GM08714 (cell line): ENCODE measurements at regions not wholly inside any gene's neighbourhood (a gene's known extent, or its start where the extent isn't known, plus 50 kb on each side); places are given as distances from the start of the nearest gene placed in this dataset.

Experiments used
- H3K4me3 ChIP-seq: fragments of 200-500 bp; sonication (Bioruptor generic); 2 replicates; pipeline ENCODE4 v1.5.1; 2014; ENCODE audit warnings: mild to moderate bottlenecking, low read length, inconsistent platforms
- ZNF274 ChIP-seq: IDR thresholded peaks from 2 replicates; pipeline ENCODE4 v1.6.1; 2012; ENCODE audit warnings: mild to moderate bottlenecking, low read depth, low read length

- no peak for TF ChIP-seq ZNF274
- no peak overlapping the region for H3K4me3 ChIP-seq
Measured at GRCh38 chr22:22341736-22342135, 97.2 kb downstream of the VPREB1 start.

DNA sequence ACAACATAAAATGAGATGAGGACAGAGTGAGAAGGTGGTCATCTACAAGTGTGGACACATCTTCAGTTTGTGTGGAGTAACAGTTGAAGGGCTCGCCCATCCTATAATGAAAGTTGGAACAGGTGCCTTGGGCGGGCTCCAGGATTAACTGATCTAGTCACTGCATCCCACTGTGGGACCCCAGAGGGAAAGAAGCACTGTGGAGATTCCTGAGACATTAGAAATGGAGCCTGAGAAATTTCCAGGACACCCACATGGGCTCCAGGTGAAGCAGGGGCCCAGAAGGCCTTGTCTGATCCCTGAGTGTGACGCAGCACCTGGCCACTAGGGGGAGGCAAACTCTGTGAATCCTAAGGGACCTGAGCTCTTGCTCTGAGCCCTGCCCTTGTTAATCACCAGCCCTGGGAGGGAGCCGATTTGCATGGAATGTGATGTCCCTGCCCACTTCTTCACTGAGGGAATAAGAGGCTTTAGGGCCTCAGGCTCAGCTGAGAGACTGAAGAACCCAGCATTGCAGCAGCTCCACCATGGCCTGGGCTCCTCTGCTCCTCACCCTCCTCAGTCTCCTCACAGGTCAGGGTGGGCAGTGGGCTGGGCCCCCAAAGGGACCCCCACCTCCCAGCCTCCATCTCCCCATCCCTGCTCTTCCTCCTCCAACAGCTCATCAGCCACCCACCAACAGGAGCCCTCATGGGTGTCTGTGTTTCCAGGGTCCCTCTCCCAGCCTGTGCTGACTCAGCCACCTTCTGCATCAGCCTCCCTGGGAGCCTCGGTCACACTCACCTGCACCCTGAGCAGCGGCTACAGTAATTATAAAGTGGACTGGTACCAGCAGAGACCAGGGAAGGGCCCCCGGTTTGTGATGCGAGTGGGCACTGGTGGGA is 98.4 kb downstream of the VPREB1 start:
- H3K4me3 ChIP-seq = no peak overlapping the region
- no peak for TF ChIP-seq ZNF274

- TF ChIP-seq ZNF274 = no peak
Measured at GRCh38 chr22:22343581-22344296, 99.2 kb downstream of the VPREB1 start.

DNA sequence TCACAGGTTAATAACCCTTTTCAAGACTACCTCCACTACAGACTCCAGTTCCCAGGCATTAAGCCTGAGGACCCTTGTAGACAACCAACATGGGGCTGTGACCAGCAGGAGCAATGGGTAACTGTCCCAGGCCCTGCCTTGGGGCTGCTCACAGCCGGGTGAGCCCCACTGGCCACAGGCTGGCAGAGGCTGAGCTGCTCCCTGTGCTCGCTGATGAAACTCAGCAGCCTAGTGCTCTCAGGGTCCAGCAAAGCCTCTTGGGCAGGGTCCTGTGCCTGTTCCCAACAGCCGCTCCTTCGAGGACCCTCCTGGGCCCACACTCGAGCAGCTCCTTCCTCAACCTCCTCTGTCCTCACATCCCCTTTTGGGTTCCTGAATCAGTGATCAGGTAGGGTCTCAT is 99.8 kb downstream of the VPREB1 start:
- TF ChIP-seq ZNF274 = no peak
- no peak overlapping the region for H3K4me3 ChIP-seq

More at GRCh38 chr22:22343581-22344296, 99.2 kb downstream of the VPREB1 start:
- H3K4me3 ChIP-seq = no peak overlapping the region

GRCh38 chr22:22345781-22346180 is 101.2 kb downstream of the VPREB1 start:
- H3K4me3 ChIP-seq = no peak overlapping the region
- TF ChIP-seq ZNF274 = no peak

DNA sequence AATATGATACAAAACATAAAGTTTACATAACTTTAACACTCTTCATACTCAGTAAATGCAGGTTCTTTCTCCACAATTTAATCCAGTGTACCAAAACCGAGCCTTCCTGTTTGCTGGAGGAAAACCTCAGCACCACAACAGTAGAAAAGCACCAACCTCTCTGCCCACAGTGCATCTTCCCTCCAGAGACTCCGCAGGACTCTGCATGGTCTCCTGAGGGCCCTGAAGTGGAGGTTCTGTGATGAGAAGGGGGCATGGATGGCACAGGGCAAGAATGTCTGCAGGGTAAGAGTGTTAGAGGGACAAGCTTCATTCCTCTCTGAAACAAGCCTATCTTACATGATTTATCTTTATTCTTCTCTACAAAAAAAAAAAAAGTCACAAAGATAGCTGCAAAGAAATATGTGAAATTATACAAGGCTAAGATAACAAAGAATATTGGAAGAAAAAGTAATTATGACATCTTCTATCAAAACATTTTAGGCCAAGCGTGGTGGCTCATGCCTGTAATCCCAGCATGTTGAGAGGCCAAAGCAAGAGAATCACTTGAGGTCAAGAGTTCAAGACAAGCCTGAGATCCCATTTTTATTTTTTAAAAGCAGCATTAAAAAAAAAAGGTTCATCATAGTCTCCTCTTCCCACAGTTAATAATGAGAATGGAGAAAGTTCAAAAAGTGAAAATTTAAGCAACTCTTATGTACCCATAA is 102.0 kb downstream of the VPREB1 start:
- TF ChIP-seq ZNF274 = no peak

DNA sequence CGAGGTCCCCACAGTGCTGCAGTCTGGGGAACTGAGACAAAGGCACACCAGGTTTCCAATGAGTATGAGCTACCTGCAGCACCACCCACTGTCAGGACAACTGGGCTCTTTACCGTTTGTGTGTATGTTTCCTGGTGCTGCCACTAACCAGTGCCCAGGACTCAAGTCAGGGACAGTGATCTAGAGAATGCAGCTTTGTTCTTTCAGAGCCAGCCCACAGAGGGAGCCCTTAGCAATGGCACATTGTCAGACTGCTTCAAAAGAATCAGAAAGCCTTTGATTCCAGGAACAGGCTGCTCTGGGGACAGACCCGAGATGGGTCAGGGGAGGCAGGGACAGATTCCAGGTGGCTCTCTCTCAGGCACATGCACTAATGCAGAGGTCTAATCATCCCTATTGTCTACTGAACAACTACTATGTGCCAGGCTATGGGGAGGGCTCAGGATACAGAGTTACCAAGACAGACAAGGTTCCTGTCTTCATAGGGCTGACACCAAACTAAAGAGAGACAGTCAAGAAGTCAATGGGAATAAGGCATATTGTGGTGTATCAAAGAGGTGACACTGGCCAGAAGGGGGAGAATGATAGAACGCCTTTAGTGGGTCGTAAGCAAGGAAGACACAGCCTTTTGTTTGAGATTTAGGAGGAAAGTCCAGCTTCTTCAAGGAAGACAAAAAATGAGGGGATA is 103.7 kb downstream of the VPREB1 start:
- TF ChIP-seq ZNF274 = no peak
- H3K4me3 ChIP-seq = no peak overlapping the region

More for the DNA sequence above, 102.0 kb downstream of the VPREB1 start:
- no peak overlapping the region for H3K4me3 ChIP-seq

- no peak overlapping the region for H3K4me3 ChIP-seq
- no peak for TF ChIP-seq ZNF274
Measured at GRCh38 chr22:22348815-22349454, 104.3 kb downstream of the VPREB1 start.

DNA sequence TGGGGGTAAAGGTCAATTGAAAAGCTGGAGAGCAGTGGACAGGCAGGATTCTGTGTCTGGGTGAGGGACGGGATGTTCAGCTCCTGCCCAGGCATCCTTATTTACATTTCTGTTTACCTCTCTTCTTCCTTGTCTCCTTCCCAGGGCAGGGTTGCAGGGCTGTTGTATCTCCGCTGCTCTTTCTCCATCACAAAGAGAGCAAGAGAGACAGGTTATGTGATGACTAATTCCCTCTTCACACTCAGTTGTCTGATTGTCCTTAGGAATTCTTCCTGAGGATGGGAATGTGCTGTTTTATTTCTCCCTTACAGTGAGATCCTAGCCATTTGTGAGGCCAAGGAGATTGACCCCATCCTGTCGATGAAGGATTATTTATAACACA is 104.9 kb downstream of the VPREB1 start:
- H3K4me3 ChIP-seq = no peak overlapping the region
- TF ChIP-seq ZNF274 = no peak

DNA sequence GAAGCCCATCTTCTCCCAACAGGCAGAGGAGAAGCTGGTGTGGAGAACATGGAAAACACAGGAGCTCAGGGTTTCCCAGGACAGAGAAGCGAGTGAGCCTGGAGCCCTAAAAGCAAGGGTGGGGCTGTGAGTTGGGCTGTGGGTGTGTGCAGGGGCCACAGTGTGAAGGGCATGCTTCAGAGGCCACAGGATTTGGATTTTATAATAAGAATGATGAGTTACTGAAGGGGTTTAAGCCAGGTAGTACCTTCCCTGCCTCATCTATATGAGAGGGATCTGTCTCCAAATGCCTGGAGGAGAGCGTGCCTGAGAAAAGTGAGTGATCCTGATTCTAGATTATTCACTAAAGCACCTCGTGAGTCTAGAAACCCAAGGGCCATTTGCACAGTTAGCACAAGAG is 106.8 kb downstream of the VPREB1 start:
- no peak overlapping the region for H3K4me3 ChIP-seq
- no peak for TF ChIP-seq ZNF274

GRCh38 chr22:22352371-22352999 is 107.9 kb downstream of the VPREB1 start:
- TF ChIP-seq ZNF274 = no peak

DNA sequence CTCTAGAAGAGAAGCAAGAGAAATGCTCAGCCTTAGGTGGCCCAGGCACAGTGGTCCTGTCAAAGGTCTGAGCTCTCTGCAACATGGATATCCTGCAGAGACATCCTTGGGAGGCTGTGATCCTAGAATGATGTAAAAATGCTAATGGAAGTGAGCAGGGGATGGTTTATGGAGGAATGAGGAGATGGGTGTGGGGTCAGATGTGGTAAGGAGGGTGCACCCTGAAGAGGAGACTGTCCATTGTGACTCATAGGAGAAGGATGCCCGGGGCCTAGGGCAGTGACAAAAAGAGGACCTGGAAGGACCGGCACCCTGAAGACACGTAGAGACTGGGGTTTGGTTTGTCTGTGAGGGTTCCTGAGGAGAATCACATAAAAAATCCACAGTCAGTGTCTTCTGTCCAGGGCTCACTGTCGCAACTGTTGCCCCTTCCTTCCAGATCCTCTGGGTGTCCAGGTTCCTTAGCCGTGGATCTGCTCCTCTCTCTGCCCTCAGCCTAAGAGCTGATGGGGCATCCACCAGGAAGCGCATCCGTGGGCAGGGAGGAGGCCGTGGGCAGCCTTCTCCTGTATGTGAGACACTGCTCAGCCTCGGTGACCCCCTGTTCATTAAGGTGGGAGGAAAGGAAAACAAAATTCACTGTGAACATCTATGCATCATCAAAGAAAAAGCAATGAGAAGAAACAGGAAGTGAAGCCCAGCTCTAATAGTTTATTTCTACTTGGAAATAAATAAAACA is 110.7 kb downstream of the VPREB1 start:
- no peak overlapping the region for H3K4me3 ChIP-seq
- no peak for TF ChIP-seq ZNF274

More at GRCh38 chr22:22352371-22352999, 107.9 kb downstream of the VPREB1 start:
- H3K4me3 ChIP-seq = no peak overlapping the region
